ENCODE measurements at regions not wholly inside any gene's neighbourhood (a gene's known extent, or its start where the extent isn't known, plus 50 kb on each side); places are given as distances from the start of the nearest gene placed in this dataset.

DNA sequence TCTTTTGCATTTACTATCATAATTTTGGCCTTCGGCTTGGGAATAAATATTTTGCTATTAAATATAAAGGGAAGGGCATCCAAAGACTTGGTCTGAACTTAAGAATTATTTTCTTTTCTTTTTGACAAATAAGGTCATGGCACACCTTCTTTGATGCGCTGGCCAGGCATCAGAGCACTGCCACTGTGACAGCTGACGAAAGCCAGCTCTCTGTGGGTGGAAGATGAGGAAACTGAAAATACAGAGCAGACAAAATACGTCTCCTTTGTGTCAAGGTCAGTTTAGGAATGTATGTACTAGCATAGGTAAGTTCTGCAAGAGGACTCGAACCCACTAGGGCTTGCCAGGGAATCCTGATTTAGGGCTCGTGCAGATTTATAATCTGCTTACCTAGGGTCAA lies 155.9 kb upstream of the MEIS1 start:
- H3K9me3 ChIP-seq (ENCODE audit: control insufficient read depth in 1 of 2, low read length in 2 of 2): no peaks in the 10 kb centered on the region
- intact Hi-C loops (cut with micrococcal nuclease): no loop called here
- no peaks in the 10 kb centered on the region for H3K36me3 Mint-ChIP-seq
- CTCF ChIA-PET (ENCODE audit: partially characterized antibody): no interaction called here
- no peak overlapping the region for H3K27ac ChIP-seq (ENCODE audit: low read depth, low read length)
- no peak overlapping the region for H3K27ac Mint-ChIP-seq
- POLR2A ChIA-PET (ENCODE audit: partially characterized antibody): no interaction called here
- no peaks in the 10 kb centered on the region for H3K27me3 Mint-ChIP-seq
- peaks cover 0 to 3% (median 0%) of the 10 kb centered on the region in 8 donors for H3K9me3 Mint-ChIP-seq
- no peaks in the 10 kb centered on the region for H3K4me1 Mint-ChIP-seq
- H3K4me1 ChIP-seq (ENCODE audit: insufficient read depth, low read length): no peaks in the 10 kb centered on the region
- no peak for DNase-seq
- H3K27me3 ChIP-seq (ENCODE audit: insufficient read depth, low read length): no peaks in the 10 kb centered on the region
- no peaks in the 10 kb centered on the region for H3K36me3 ChIP-seq (ENCODE audit: insufficient read depth, low read length)
- H3K4me3 ChIP-seq (ENCODE audit: low read length in 2 of 2): no peak overlapping the region
- H3K4me3 Mint-ChIP-seq: no peak overlapping the region

DNA sequence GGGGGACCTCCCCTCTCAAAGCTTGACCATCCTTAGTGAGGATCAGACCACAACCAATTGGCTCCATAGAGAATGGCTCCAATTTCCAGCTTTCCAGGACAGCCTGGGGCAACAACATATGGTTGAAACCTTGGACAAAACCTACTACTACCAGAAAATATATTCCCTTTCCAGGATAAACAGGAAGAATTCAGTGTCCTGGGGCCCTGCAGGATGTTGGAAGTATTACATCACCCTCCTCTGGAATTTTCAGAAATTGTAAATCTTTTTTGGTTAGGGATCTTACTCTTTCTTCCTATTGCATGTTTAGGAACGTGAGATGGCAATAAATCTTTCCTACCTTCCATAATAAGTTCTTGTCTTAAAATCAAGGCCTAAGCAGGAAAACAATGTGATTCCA lies 158.9 kb upstream of the MEIS1 start:
- no peaks in the 10 kb centered on the region for H3K4me1 Mint-ChIP-seq
- Histone ChIP-seq H3K27ac (ENCODE audit: low read depth, low read length) (no peak overlapping the region), H3K27me3 (ENCODE audit: insufficient read depth, low read length) (no peaks in the 10 kb centered on the region), H3K4me3 (ENCODE audit: low read length in 2 of 2) (no peak overlapping the region), H3K4me1 (ENCODE audit: insufficient read depth, low read length) (no peaks in the 10 kb centered on the region), H3K9me3 (ENCODE audit: control insufficient read depth in 1 of 2, low read length in 2 of 2) (no peaks in the 10 kb centered on the region), H3K36me3 (ENCODE audit: insufficient read depth, low read length) (no peaks in the 10 kb centered on the region)
- ChIA-PET POLR2A (ENCODE audit: partially characterized antibody) (no interaction called here), CTCF (ENCODE audit: partially characterized antibody) (no interaction called here)
- no peak overlapping the region for H3K4me3 Mint-ChIP-seq
- H3K27me3 Mint-ChIP-seq: peaks cover 0 to 1% of the 10 kb centered on the region in 2 donors
- intact Hi-C loops (cut with micrococcal nuclease): no loop called here
- H3K27ac Mint-ChIP-seq: no peak overlapping the region
- H3K9me3 Mint-ChIP-seq: peaks cover 0 to 4% (median 0%) of the 10 kb centered on the region in 8 donors
- H3K36me3 Mint-ChIP-seq: no peaks in the 10 kb centered on the region
- no peak for DNase-seq

DNA sequence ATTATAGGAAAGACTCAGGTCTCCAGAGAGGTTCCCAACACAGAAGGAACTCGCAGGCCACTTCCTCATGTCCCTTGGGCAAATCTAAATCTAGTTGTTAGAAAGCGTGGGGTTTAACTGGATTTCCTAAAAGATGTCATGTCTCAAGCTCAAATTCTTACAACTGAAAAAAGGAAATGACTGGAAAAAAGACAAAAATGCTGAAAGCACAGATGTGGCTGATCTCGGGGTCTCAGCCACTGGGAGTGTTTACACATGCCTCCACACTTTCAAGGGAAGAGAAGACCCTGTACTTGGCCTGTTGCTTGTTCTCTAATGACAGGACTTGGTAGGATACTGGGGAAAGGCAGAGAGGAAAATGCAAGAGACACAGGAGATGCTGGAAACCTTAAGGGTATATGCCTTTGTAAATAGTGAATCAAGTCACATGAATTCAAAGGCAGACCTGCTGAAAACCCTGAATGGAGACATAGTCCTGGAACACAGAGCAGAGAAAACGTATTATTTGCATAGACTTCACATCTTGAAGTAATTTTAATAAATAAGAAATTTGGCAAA lies 160.9 kb upstream of the MEIS1 start:
- peaks cover 0 to 4% (median 0%) of the 10 kb centered on the region in 8 donors for H3K9me3 Mint-ChIP-seq
- no peak overlapping the region for H3K4me3 Mint-ChIP-seq
- H3K36me3 Mint-ChIP-seq: no peaks in the 10 kb centered on the region
- H3K27ac Mint-ChIP-seq: no peak overlapping the region
- ChIA-PET CTCF (ENCODE audit: partially characterized antibody) (no interaction called here), POLR2A (ENCODE audit: partially characterized antibody) (no interaction called here)
- no peaks in the 10 kb centered on the region for H3K9me3 ChIP-seq (ENCODE audit: control insufficient read depth in 1 of 2, low read length in 2 of 2)
- no peaks in the 10 kb centered on the region for H3K27me3 ChIP-seq (ENCODE audit: insufficient read depth, low read length)
- no peaks in the 10 kb centered on the region for H3K36me3 ChIP-seq (ENCODE audit: insufficient read depth, low read length)
- H3K4me3 ChIP-seq (ENCODE audit: low read length in 2 of 2): no peak overlapping the region
- H3K4me1 Mint-ChIP-seq: no peaks in the 10 kb centered on the region
- H3K27ac ChIP-seq (ENCODE audit: low read depth, low read length): no peak overlapping the region
- peaks cover 0 to 1% of the 10 kb centered on the region in 2 donors for H3K27me3 Mint-ChIP-seq
- no peak for DNase-seq
- no peaks in the 10 kb centered on the region for H3K4me1 ChIP-seq (ENCODE audit: insufficient read depth, low read length)
- intact Hi-C loops (cut with micrococcal nuclease): no loop called here

DNA sequence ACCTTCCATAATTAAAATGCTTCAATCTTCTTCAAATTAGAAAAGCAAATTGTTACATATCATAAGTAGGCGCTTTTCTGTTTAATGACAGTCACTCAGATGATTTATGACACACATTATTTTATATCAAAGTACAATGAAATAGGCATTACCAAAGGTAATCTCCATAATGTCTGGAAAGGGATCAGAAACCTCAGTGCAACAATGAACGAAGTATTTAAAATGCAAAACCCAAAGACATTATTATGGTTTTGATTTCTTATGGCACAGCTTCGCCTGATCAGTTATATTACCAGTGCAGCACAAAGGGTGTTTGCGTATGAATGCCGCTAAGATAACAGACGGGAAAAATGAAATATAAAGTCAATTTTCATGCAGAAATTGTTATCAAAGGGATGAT lies 162.2 kb upstream of the MEIS1 start:
- POLR2A ChIA-PET (ENCODE audit: partially characterized antibody): no interaction called here
- no peak for DNase-seq
- no peaks in the 10 kb centered on the region for H3K36me3 Mint-ChIP-seq
- no peaks in the 10 kb centered on the region for H3K4me1 Mint-ChIP-seq
- H3K4me1 ChIP-seq (ENCODE audit: insufficient read depth, low read length): no peaks in the 10 kb centered on the region
- H3K27me3 Mint-ChIP-seq: peaks cover 0 to 1% of the 10 kb centered on the region in 2 donors
- no peak overlapping the region for H3K27ac ChIP-seq (ENCODE audit: low read depth, low read length)
- intact Hi-C loops (cut with micrococcal nuclease): no loop called here
- CTCF ChIA-PET (ENCODE audit: partially characterized antibody): no interaction called here
- H3K9me3 ChIP-seq (ENCODE audit: control insufficient read depth in 1 of 2, low read length in 2 of 2): no peaks in the 10 kb centered on the region
- H3K27me3 ChIP-seq (ENCODE audit: insufficient read depth, low read length): no peaks in the 10 kb centered on the region
- H3K36me3 ChIP-seq (ENCODE audit: insufficient read depth, low read length): no peaks in the 10 kb centered on the region
- H3K4me3 Mint-ChIP-seq: no peak overlapping the region
- H3K27ac Mint-ChIP-seq: no peak overlapping the region
- H3K9me3 Mint-ChIP-seq: peaks cover 0 to 4% (median 0%) of the 10 kb centered on the region in 8 donors
- H3K4me3 ChIP-seq (ENCODE audit: low read length in 2 of 2): no peak overlapping the region

DNA sequence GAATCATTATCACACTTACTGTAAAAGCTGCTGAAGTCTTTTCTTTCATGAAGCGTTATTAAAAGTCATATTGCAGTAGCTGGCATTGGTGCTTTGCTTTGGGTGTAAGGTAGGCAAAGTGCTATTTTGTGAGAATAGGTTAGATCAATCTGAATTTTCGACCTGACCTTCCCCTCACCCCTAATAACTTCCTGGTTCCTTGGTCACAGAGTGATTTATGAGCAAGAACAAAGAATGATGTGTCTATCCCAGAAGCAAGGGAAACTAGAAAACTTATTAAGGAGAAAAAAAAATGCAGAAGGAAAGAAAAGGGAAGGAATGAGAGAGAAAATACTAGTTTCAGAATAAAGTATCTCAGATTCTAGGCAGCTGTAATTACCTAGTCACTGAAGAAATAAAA lies 163.1 kb upstream of the MEIS1 start:
- Mint-ChIP-seq H3K9me3 (peaks cover 0 to 4% (median 0%) of the 10 kb centered on the region in 8 donors), H3K4me1 (no peaks in the 10 kb centered on the region), H3K4me3 (no peak overlapping the region), H3K27ac (no peak overlapping the region), H3K36me3 (no peaks in the 10 kb centered on the region), H3K27me3 (peaks cover 0 to 1% of the 10 kb centered on the region in 2 donors)
- no peak for DNase-seq
- no peaks in the 10 kb centered on the region for H3K9me3 ChIP-seq (ENCODE audit: control insufficient read depth in 1 of 2, low read length in 2 of 2)
- no peaks in the 10 kb centered on the region for H3K36me3 ChIP-seq (ENCODE audit: insufficient read depth, low read length)
- intact Hi-C loops (cut with micrococcal nuclease): no loop called here
- ChIA-PET CTCF (ENCODE audit: partially characterized antibody) (no interaction called here), POLR2A (ENCODE audit: partially characterized antibody) (no interaction called here)
- H3K27ac ChIP-seq (ENCODE audit: low read depth, low read length): no peak overlapping the region
- H3K4me1 ChIP-seq (ENCODE audit: insufficient read depth, low read length): no peaks in the 10 kb centered on the region
- H3K4me3 ChIP-seq (ENCODE audit: low read length in 2 of 2): no peak overlapping the region
- no peaks in the 10 kb centered on the region for H3K27me3 ChIP-seq (ENCODE audit: insufficient read depth, low read length)

DNA sequence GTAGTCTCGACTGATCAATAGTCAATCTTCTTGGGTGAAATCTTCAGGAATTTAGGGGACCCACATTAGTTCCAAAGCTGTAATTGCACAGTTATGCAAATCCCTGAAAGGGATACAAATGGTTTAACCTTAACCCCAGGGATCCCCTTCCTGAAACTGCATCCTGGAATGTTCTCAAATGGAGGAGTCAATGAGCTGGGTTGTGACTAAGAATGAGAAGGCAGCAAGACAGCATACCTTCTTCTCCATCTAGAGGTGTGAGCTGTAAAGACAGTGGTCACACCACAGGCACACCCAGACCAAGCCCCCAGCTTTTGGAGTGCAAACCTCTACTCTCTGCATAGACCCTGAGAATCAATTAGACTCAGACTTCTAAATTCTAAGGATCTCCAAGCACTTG lies 164.7 kb upstream of the MEIS1 start:
- ChIA-PET POLR2A (ENCODE audit: partially characterized antibody) (no interaction called here), CTCF (ENCODE audit: partially characterized antibody) (no interaction called here)
- no peaks in the 10 kb centered on the region for H3K9me3 ChIP-seq (ENCODE audit: control insufficient read depth in 1 of 2, low read length in 2 of 2)
- Mint-ChIP-seq H3K4me3 (no peak overlapping the region), H3K27ac (no peak overlapping the region), H3K4me1 (no peaks in the 10 kb centered on the region), H3K27me3 (peaks cover 0 to 1% of the 10 kb centered on the region in 2 donors), H3K36me3 (no peaks in the 10 kb centered on the region), H3K9me3 (peaks cover 0 to 2% (median 0%) of the 10 kb centered on the region in 8 donors)
- H3K27ac ChIP-seq (ENCODE audit: low read depth, low read length): no peak overlapping the region
- no peak overlapping the region for H3K4me3 ChIP-seq (ENCODE audit: low read length in 2 of 2)
- H3K27me3 ChIP-seq (ENCODE audit: insufficient read depth, low read length): no peaks in the 10 kb centered on the region
- no peaks in the 10 kb centered on the region for H3K4me1 ChIP-seq (ENCODE audit: insufficient read depth, low read length)
- intact Hi-C loops (cut with micrococcal nuclease): no loop called here
- H3K36me3 ChIP-seq (ENCODE audit: insufficient read depth, low read length): no peaks in the 10 kb centered on the region
- DNase-seq: no peak

DNA sequence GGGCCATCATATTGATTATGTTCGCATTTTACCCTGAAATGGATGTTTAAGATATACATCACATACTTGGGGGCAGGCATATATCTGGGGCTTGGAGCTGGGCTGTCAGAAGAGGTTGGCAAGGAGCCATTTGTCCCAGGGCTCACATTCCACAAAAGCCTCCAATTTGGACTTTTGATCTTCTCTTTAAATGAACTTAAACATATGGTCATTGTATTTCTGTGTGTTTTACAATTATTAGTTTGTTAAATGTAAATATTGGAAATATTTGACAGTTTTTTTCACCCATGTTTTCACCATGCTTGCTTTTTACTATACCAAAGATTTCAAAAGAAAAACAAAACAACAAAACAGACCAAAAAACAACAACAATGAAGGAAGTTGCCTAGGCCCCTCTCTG lies 165.8 kb upstream of the MEIS1 start:
- Histone ChIP-seq H3K36me3 (ENCODE audit: insufficient read depth, low read length) (no peaks in the 10 kb centered on the region), H3K4me3 (ENCODE audit: low read length in 2 of 2) (no peak overlapping the region), H3K27ac (ENCODE audit: low read depth, low read length) (no peak overlapping the region), H3K27me3 (ENCODE audit: insufficient read depth, low read length) (no peaks in the 10 kb centered on the region), H3K9me3 (ENCODE audit: control insufficient read depth in 1 of 2, low read length in 2 of 2) (no peaks in the 10 kb centered on the region), H3K4me1 (ENCODE audit: insufficient read depth, low read length) (no peaks in the 10 kb centered on the region)
- no peaks in the 10 kb centered on the region for H3K4me1 Mint-ChIP-seq
- H3K36me3 Mint-ChIP-seq: no peaks in the 10 kb centered on the region
- H3K9me3 Mint-ChIP-seq: peaks cover 0 to 2% (median 0%) of the 10 kb centered on the region in 8 donors
- peaks cover 0 to 1% of the 10 kb centered on the region in 2 donors for H3K27me3 Mint-ChIP-seq
- intact Hi-C loops (cut with micrococcal nuclease): no loop called here
- POLR2A ChIA-PET (ENCODE audit: partially characterized antibody): no interaction called here
- CTCF ChIA-PET (ENCODE audit: partially characterized antibody): no interaction called here
- no peak overlapping the region for H3K27ac Mint-ChIP-seq
- no peak overlapping the region for H3K4me3 Mint-ChIP-seq
- DNase-seq: no peak

DNA sequence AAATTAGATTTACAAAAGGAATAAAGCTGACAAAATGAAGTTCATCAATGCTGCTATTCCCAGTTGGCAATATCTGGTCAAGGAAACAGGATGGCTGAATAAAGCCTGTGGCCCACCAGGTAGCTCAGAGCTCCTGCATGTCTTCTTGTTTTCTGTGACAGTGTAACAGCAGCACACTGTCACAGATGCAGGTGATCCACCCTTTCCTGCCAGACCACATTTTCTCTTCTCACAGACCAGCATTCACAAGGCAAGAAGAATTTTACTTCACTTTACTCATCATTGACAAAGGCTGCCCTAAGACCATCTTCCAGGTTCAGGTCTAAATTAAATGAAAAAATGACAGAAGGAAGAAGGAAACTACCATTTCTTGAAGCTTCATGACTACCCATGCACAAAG lies 166.2 kb upstream of the MEIS1 start:
- POLR2A ChIA-PET (ENCODE audit: partially characterized antibody): no interaction called here

More for the DNA sequence above, 166.2 kb upstream of the MEIS1 start:
- peaks cover 0 to 1% of the 10 kb centered on the region in 2 donors for H3K27me3 Mint-ChIP-seq
- Histone ChIP-seq H3K27me3 (ENCODE audit: insufficient read depth, low read length) (no peaks in the 10 kb centered on the region), H3K36me3 (ENCODE audit: insufficient read depth, low read length) (no peaks in the 10 kb centered on the region), H3K9me3 (ENCODE audit: control insufficient read depth in 1 of 2, low read length in 2 of 2) (no peaks in the 10 kb centered on the region), H3K27ac (ENCODE audit: low read depth, low read length) (no peak overlapping the region), H3K4me1 (ENCODE audit: insufficient read depth, low read length) (no peaks in the 10 kb centered on the region), H3K4me3 (ENCODE audit: low read length in 2 of 2) (no peak overlapping the region)
- intact Hi-C loops (cut with micrococcal nuclease): no loop called here
- no peak overlapping the region for H3K27ac Mint-ChIP-seq
- CTCF ChIA-PET (ENCODE audit: partially characterized antibody): no interaction called here
- no peak for DNase-seq
- H3K9me3 Mint-ChIP-seq: peaks cover 0 to 2% (median under 1%) of the 10 kb centered on the region in 8 donors
- no peak overlapping the region for H3K4me3 Mint-ChIP-seq
- no peaks in the 10 kb centered on the region for H3K4me1 Mint-ChIP-seq
- no peaks in the 10 kb centered on the region for H3K36me3 Mint-ChIP-seq

Measured in CD4-positive, alpha-beta memory T cell (primary cell).